GM10266 (cell line): ENCODE measurements at regions not wholly inside any gene's neighbourhood (a gene's known extent, or its start where the extent isn't known, plus 50 kb on each side); places are given as distances from the start of the nearest gene placed in this dataset.

Experiments used
- DNase-seq: peaks from one replicate; pipeline ENCODE4 v3.0.0; 2012; ENCODE audit errors: extremely low spot score
- TF ChIP-seq, protein P1 (sequence below): IDR thresholded peaks from 2 replicates; pipeline ENCODE4 v1.5.1; 2012; ENCODE audit warnings: mild to moderate bottlenecking, low read depth; ENCODE audit not compliant: control insufficient read depth, insufficient read depth; ENCODE audit errors: missing control alignments

GRCh38 chr1:234899041-234899729 lies 229.5 kb downstream of the TOMM20 start:
- TF ChIP-seq, protein P1, sequence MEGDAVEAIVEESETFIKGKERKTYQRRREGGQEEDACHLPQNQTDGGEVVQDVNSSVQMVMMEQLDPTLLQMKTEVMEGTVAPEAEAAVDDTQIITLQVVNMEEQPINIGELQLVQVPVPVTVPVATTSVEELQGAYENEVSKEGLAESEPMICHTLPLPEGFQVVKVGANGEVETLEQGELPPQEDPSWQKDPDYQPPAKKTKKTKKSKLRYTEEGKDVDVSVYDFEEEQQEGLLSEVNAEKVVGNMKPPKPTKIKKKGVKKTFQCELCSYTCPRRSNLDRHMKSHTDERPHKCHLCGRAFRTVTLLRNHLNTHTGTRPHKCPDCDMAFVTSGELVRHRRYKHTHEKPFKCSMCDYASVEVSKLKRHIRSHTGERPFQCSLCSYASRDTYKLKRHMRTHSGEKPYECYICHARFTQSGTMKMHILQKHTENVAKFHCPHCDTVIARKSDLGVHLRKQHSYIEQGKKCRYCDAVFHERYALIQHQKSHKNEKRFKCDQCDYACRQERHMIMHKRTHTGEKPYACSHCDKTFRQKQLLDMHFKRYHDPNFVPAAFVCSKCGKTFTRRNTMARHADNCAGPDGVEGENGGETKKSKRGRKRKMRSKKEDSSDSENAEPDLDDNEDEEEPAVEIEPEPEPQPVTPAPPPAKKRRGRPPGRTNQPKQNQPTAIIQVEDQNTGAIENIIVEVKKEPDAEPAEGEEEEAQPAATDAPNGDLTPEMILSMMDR, result no peak
- DNase-seq, result no peak

DNA sequence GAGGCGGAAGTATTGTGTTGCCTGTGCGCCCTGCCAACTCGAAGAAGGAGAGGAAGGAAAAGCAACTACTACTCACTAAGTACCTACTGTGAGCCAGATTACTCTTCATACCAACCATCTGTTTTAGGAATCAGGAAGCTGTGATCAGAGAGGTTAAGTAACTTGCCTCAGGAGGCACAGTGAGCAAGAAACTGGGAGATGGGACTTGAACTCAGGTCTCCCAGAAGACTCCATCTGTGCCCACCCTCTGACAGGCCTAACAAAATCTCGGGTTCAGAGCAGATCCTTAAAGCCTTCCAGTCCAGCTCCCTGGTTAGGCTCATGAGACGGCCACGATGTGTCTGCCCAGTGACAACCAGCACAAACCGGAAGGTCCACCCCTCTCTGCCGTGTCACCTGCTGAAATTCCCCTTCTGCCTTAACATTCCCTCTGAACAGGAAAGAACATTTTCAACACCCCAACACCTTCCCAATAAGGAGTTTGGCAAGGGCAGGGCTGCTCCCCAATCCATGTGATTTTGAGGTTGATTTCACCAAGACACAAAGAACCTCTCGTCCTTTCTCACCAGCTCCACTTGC lies 230.1 kb downstream of the TOMM20 start:
- DNase-seq, result no peak
- TF ChIP-seq, protein P1, result no peak

- TF ChIP-seq, protein P1, result no peak
- no peak for DNase-seq
These were observed 230.7 kb downstream of the TOMM20 start for GRCh38 chr1:234897754-234898454.

GRCh38 chr1:234897390-234897749 lies 231.3 kb downstream of the TOMM20 start:
- DNase-seq, result no peak
- TF ChIP-seq, protein P1, result no peak

DNA sequence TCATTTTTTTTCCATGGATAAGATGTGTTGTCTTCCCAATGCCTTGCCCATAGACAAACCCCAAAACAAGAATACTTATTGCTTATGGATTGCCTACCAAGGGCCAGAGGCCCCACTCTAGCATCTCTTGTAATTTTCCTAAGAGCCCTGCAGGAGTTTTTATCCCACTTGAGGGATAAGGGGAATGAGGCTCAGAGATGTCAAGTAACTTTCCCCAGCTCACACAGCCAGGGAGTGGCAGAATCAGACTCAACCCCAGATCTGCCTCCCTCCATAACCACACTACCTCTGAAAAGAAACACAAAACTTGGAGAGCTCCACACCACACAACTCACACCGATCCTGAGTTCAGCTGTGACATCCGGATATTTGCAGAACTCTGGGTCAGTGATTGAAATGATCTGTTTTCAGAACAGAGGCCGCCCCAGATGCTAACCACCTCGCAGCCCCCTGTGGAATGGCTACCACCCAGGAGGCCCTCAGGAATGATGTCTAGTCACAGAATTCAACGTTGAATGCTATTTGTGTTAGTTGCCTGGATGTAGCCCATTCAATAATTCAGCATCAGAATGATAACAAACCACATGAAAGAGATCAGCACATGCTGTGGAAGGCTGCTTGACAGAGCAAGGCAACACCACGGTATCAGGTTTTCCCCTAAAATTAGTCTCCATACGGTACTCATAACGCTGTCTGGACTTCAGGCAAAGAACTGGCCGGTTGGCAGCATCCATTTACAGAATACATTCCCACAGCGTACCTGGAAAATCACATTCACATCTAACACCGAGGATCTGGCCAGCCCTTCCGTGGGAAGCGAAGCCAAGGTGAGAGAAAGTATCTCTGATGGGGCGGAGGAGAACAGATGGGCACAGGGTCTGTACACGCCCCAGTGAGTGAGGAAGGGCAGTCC lies 231.9 kb downstream of the TOMM20 start:
- no peak for DNase-seq
- TF ChIP-seq, protein P1, result no peak

DNA sequence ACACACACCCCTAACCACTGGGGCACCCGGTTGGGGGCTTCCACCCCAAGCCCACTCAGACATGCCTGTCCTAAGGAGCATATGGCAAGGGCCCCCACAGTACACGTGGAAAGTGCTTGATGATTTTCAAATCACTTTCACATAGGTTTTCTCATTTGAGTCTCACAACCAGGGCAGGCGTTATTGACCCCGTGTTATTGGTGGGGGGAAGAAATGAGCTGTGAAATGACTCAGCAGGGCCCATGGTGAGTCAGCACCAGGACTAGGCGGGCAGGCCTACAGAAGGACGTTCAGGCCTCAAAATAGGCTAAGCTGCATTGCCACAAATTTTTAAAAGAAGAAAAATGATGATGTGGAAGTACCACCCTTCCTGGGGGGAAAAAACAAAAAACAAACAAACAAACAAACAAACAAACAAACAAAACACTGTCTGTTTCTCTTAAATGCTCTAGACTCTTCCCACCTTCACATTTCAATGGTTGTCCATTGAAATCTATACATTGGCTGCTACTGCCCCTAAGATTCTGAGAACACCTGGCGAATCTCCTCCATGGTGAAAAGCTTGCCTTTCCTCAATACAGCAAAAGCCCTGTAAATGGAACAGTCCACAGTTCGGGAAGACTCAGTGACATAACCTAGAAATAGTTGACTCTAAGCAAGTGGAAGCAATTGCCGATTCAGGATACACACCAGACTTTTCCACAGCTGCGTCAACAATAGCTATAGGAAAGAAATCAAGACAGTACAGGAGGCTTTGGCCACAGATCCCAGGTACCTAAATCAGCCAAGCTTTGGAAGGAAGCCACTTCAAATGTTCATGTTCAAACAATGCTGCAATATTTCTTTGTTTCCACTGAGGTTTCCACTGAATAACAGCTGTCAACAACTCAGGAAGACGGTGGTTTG lies 234.7 kb downstream of the TOMM20 start:
- peak; percentile 35 for DNase-seq
- TF ChIP-seq, protein P1, result no peak
